Spleen (tissue), 11 donors: ENCODE measurements at regions not wholly inside any gene's neighbourhood (a gene's known extent, or its start where the extent isn't known, plus 50 kb on each side); places are given as distances from the start of the nearest gene placed in this dataset.

ENCODE experiments used
- DNase-seq: peaks from one replicate; pipeline ENCODE4 v3.0.0-alpha.2; 2020
- H3K27ac ChIP-seq, 8 donors: fragments of 200-600 bp; sonication (generic) in 7 of 8; 1 replicate in 4 of 8; 2 replicates in 4 of 8; pipeline versions ENCODE4 v1.5.0 to v1.8.0; 2016 to 2021; ENCODE audit warnings: inconsistent platforms in 4 of 8, mild to moderate bottlenecking in 4 of 8, moderate library complexity in 1 of 8
- H3K27me3 ChIP-seq, 7 donors: fragments of 200-600 bp; sonication (generic) in 6 of 7; replicated peaks in 1 of 7; 1 replicate in 4 of 7; 2 replicates in 3 of 7; pipeline versions ENCODE4 v1.5.0 to v1.8.0; 2016 to 2021; ENCODE audit warnings: inconsistent platforms in 3 of 7, mild to moderate bottlenecking in 1 of 7
- H3K36me3 ChIP-seq, 6 donors: fragments of 200-600 bp; sonication (generic) in 5 of 6; 1 replicate in 4 of 6; 2 replicates in 2 of 6; pipeline versions ENCODE4 v1.5.0 to v1.8.0; 2016 to 2021; ENCODE audit warnings: inconsistent platforms in 2 of 6
- H3K4me1 ChIP-seq, 6 donors: fragments of 200-600 bp; sonication (generic) in 5 of 6; 1 replicate in 3 of 6; 2 replicates in 3 of 6; pipeline versions ENCODE4 v1.5.0 to v1.8.0; 2016 to 2021; ENCODE audit warnings: inconsistent platforms in 3 of 6
- H3K4me3 ChIP-seq, 8 donors: fragments of 200-600 bp; sonication (generic) in 7 of 8; 1 replicate in 4 of 8; 2 replicates in 4 of 8; pipeline versions ENCODE4 v1.5.0 to v1.8.0; 2016 to 2021; ENCODE audit warnings: inconsistent platforms in 4 of 8, mild to moderate bottlenecking in 4 of 8, moderate library complexity in 2 of 8
- H3K9me3 ChIP-seq, 8 donors: fragments of 200-600 bp; sonication (generic) in 7 of 8; 1 replicate in 4 of 8; 2 replicates in 4 of 8; pipeline versions ENCODE4 v1.5.0 to v1.8.0; 2016 to 2021; ENCODE audit warnings: inconsistent platforms in 4 of 8
- POLR2A ChIP-seq, 3 donors: fragments of 450-650 bp; IDR thresholded peaks; one replicate each; pipeline ENCODE4 v1.5.1; 2017; ENCODE audit warnings: antibody characterized with exemption in 3 of 3, mild to moderate bottlenecking in 1 of 3
- POLR2AphosphoS5 ChIP-seq, 3 donors: sonication (generic); formaldehyde crosslinking; IDR thresholded peaks; one replicate each; pipeline ENCODE4 v1.5.1; 2017; ENCODE audit warnings: antibody characterized with exemption in 3 of 3
- WGBS, 5 donors: extraction: QIAGEN DNeasy Blood & Tissue Kit in 3 of 5; methylation state at CpG; one replicate each; pipeline versions ENCODE4 v1.1.5 to v1.1.7; 2013 to 2018; 5-methylcytosine and 5-hydroxymethylcytosine counted together
- intact Hi-C: fragments of 100-400 bp; cut with DNase I; formaldehyde crosslinking; loops from one replicate; pipeline ENCODE4 v1.15.0; 2023; ENCODE audit warnings: low total_unique reads
- TF ChIP-seq, protein P1 (sequence below), 11 experiments: fragments of 200-600 bp in 7 of 11; fragments of 450-650 bp in 4 of 11; sonication (generic) in 4 of 11; IDR thresholded peaks in 8 of 11; conservative IDR thresholded peaks in 3 of 11; 1 replicate in 7 of 11; 2 replicates in 4 of 11; pipeline versions ENCODE4 v1.4.0 to v1.8.0; 2016 to 2021; ENCODE audit warnings: antibody characterized with exemption in 11 of 11, inconsistent platforms in 4 of 11, mild to moderate bottlenecking in 1 of 11
- donor health status: healthy with polysubstance abuse.
- donor health status: DM: no; HTN: no; CAD: no; lungs with moderate emphysema.
- donor health status: DM: no; HTN: no; CAD: no.
- donor health status: Bipolar disorder and iron deficiency.
- donor health status: healthy.
- donor health status: DM: no; HTN: no; CAD: no.
- donor health status: DM: yes; HTN: yes; CAD: no.

DNA sequence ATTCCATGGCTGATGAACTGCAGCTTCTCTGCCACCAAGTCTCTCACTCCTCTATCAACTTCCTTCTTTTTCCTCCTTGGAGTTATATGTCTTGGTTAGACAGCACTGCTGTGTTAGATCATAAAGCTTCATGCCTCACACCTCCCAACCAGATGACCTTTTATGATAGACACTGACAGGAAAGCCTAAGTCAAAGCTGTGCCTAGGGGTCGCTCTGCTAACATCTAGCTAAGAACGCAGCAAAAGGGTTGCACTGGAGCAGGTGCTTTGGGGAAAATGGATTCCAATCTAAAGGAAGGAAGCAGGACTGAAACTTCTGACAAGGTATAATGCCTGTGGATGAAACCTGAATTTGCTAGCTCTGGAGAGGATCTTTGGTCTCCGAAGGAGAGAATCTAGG, 509.7 kb downstream of the SMARCA1 start:
- WGBS, 5 donors, result 45 to 87% (median 66%) methylated on average over 3 of the region's 3 CpGs
- no peak for DNase-seq

DNA sequence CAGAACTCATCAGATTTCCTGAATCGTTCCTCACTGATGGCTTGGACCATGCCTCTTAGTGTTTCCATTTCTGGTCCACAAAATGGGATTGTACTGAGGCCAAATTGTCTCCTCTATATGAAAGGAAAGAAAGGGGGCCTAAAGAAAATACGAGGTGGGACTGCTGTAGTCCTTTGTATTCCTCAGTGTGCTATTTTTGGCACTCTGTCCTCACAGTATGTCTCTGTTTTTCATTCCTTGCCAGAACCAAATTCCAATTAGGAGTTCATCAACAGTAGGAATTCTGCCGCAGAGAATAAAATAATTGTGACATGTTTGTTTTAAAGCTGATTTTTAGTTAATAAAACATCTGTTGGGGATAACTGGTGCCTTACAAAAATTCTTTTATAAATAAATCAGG, 515.7 kb downstream of the SMARCA1 start:
- no peak for DNase-seq
- Histone ChIP-seq H3K27ac (no peak overlapping the region), H3K36me3 (no peaks in the 10 kb centered on the region), H3K4me1 (no peaks in the 10 kb centered on the region), H3K4me3 (no peak overlapping the region), H3K27me3 (no peaks in the 10 kb centered on the region), H3K9me3 (no peaks in the 10 kb centered on the region)
- intact Hi-C loops, result no loop called here
- WGBS, 5 donors, result 59 to 71% (median 68%) methylated on average over 3 of the region's 3 CpGs
- no peak for TF ChIP-seq POLR2A (IDR thresholded peaks at IDR 0.05)
- TF ChIP-seq, protein P1, sequence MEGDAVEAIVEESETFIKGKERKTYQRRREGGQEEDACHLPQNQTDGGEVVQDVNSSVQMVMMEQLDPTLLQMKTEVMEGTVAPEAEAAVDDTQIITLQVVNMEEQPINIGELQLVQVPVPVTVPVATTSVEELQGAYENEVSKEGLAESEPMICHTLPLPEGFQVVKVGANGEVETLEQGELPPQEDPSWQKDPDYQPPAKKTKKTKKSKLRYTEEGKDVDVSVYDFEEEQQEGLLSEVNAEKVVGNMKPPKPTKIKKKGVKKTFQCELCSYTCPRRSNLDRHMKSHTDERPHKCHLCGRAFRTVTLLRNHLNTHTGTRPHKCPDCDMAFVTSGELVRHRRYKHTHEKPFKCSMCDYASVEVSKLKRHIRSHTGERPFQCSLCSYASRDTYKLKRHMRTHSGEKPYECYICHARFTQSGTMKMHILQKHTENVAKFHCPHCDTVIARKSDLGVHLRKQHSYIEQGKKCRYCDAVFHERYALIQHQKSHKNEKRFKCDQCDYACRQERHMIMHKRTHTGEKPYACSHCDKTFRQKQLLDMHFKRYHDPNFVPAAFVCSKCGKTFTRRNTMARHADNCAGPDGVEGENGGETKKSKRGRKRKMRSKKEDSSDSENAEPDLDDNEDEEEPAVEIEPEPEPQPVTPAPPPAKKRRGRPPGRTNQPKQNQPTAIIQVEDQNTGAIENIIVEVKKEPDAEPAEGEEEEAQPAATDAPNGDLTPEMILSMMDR (IDR thresholded peaks at IDR 0.05 in 8 of 11, conservative IDR thresholded peaks at IDR 0.05 in 3 of 11), result no peak
- TF ChIP-seq POLR2AphosphoS5 (IDR thresholded peaks at IDR 0.05), result no peak

More for the DNA sequence above, 509.7 kb downstream of the SMARCA1 start:
- Histone ChIP-seq H3K4me1 (no peaks in the 10 kb centered on the region), H3K4me3 (no peak overlapping the region), H3K36me3 (no peaks in the 10 kb centered on the region), H3K27me3 (no peaks in the 10 kb centered on the region), H3K9me3 (no peaks in the 10 kb centered on the region), H3K27ac (no peak overlapping the region)
- TF ChIP-seq POLR2A (IDR thresholded peaks at IDR 0.05) (no peak), POLR2AphosphoS5 (IDR thresholded peaks at IDR 0.05) (no peak)
- TF ChIP-seq, protein P1 (IDR thresholded peaks at IDR 0.05 in 8 of 11, conservative IDR thresholded peaks at IDR 0.05 in 3 of 11), result no peak
- intact Hi-C loops, result no loop called here

DNA sequence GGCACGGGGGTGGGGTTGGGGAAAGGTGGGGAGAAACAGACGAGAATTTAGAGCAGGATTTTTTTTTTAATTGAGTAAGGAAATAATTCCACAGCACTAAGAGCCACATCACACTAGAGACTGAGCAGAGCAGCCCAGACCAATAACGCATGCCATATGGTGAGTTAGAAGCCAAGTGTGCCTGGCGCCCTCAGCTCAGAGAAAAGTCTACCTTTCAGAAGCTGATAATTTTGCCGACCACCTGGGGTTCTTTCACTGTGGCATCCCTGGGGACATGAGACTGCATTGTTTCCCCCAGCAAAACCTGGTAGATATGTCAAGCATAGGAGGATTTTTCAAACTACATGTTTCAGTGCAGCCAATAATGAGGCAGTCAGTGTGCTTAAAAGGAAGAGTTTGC, 516.8 kb downstream of the SMARCA1 start:
- WGBS, 5 donors, result 51 to 88% (median 82%) methylated on average over 5 of the region's 5 CpGs
- intact Hi-C loops, result no loop called here

DNA sequence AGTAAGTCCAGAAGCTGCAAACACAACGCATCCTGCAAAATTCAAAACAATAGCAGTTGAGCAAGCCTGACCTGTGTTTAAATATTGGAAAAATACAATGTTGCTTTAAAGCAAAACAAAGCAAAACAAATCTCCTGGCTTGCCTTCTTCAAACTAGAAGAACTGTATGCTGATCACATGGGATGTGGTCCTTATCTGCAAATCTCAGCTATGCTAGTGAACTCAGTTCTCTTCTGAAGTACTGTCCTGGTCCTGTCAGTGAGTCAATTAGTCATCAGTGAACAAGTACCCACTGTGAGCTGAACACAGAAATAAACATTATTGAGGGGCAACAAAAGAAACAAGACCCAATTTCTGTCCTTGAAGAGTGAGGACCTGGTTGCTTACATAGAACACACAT, 522.5 kb downstream of the SMARCA1 start:
- peaks cover 0 to 10% (median 0%) of the 10 kb centered on the region in 8 donors for H3K9me3 ChIP-seq
- H3K4me1 ChIP-seq, result no peaks in the 10 kb centered on the region
- H3K4me3 ChIP-seq, result no peak overlapping the region
- intact Hi-C loops, result no loop called here
- H3K27me3 ChIP-seq, result no peaks in the 10 kb centered on the region
- H3K27ac ChIP-seq, result no peak overlapping the region
- WGBS, 5 donors, result 50 to 83% (median 72%) methylated on average over 1 of the region's 1 CpG
- TF ChIP-seq POLR2A (IDR thresholded peaks at IDR 0.05) (no peak), POLR2AphosphoS5 (IDR thresholded peaks at IDR 0.05) (no peak)
- TF ChIP-seq, protein P1 (IDR thresholded peaks at IDR 0.05 in 8 of 11, conservative IDR thresholded peaks at IDR 0.05 in 3 of 11), result no peak
- no peaks in the 10 kb centered on the region for H3K36me3 ChIP-seq
- DNase-seq, result no peak

More for the DNA sequence above, 516.8 kb downstream of the SMARCA1 start:
- DNase-seq, result no peak
- H3K27me3 ChIP-seq, result no peaks in the 10 kb centered on the region
- no peaks in the 10 kb centered on the region for H3K36me3 ChIP-seq
- TF ChIP-seq POLR2A (IDR thresholded peaks at IDR 0.05) (no peak), POLR2AphosphoS5 (IDR thresholded peaks at IDR 0.05) (no peak)
- TF ChIP-seq, protein P1 (IDR thresholded peaks at IDR 0.05 in 8 of 11, conservative IDR thresholded peaks at IDR 0.05 in 3 of 11), result no peak
- H3K4me3 ChIP-seq, result no peak overlapping the region
- peaks cover 0 to 6% (median 0%) of the 10 kb centered on the region in 8 donors for H3K9me3 ChIP-seq
- no peaks in the 10 kb centered on the region for H3K4me1 ChIP-seq
- H3K27ac ChIP-seq, result no peak overlapping the region
